ENCODE measurements at regions not wholly inside any gene's neighbourhood (a gene's known extent, or its start where the extent isn't known, plus 50 kb on each side); places are given as distances from the start of the nearest gene placed in this dataset.
"Not testable (repeated sequence)": the region's sequence is repeated elsewhere in the genome, so short reads cannot be mapped to it uniquely, and the experiment has no call there.

- not testable (repeated sequence) for H3K27ac ChIP-seq
These were observed 536.4 kb downstream of the PRIM2 start for GRCh38 chr6:57853745-57854407.

GRCh38 chr6:57860481-57861315, 543.3 kb downstream of the PRIM2 start:
- H3K27ac ChIP-seq: not testable (repeated sequence)

GRCh38 chr6:57870083-57870482, 552.7 kb downstream of the PRIM2 start:
- not testable (repeated sequence) for H3K27ac ChIP-seq

GRCh38 chr6:57873424-57873823, 556.0 kb downstream of the PRIM2 start:
- H3K27ac ChIP-seq: not testable (repeated sequence)

- not testable (repeated sequence) for H3K27ac ChIP-seq
These were observed 559.2 kb downstream of the PRIM2 start for GRCh38 chr6:57876659-57877058.

GRCh38 chr6:57877729-57878128, 560.3 kb downstream of the PRIM2 start:
- H3K27ac ChIP-seq: not testable (repeated sequence)

- H3K27ac ChIP-seq: not testable (repeated sequence)
These were observed 561.4 kb downstream of the PRIM2 start for GRCh38 chr6:57878792-57879191.

GRCh38 chr6:57898850-57899249, 581.4 kb downstream of the PRIM2 start:
- H3K27ac ChIP-seq: not testable (repeated sequence)

GRCh38 chr6:57900687-57901399, 583.4 kb downstream of the PRIM2 start:
- not testable (repeated sequence) for H3K27ac ChIP-seq

GRCh38 chr6:57901445-57901844, 584.0 kb downstream of the PRIM2 start:
- H3K27ac ChIP-seq: not testable (repeated sequence)

- not testable (repeated sequence) for H3K27ac ChIP-seq
These were observed 586.9 kb downstream of the PRIM2 start for GRCh38 chr6:57904356-57904755.

GRCh38 chr6:57915300-57915699, 597.9 kb downstream of the PRIM2 start:
- not testable (repeated sequence) for H3K27ac ChIP-seq

GRCh38 chr6:57942966-57943365, 625.5 kb downstream of the PRIM2 start:
- not testable (repeated sequence) for H3K27ac ChIP-seq

GRCh38 chr6:57946084-57946768, 628.8 kb downstream of the PRIM2 start:
- H3K27ac ChIP-seq: not testable (repeated sequence)

- H3K27ac ChIP-seq: not testable (repeated sequence)
These were observed 629.3 kb downstream of the PRIM2 start for GRCh38 chr6:57946769-57947091.

GRCh38 chr6:57948481-57948880, 631.1 kb downstream of the PRIM2 start:
- H3K27ac ChIP-seq: not testable (repeated sequence)

GRCh38 chr6:57950430-57950829, 633.0 kb downstream of the PRIM2 start:
- H3K27ac ChIP-seq: not testable (repeated sequence)

GRCh38 chr6:57966757-57967156, 649.3 kb downstream of the PRIM2 start:
- H3K27ac ChIP-seq: not testable (repeated sequence)

- not testable (repeated sequence) for H3K27ac ChIP-seq
These were observed 654.5 kb downstream of the PRIM2 start for GRCh38 chr6:57971956-57972355.

Data from 22Rv1 (cell line).